ENCODE measurements at regions not wholly inside any gene's neighbourhood (a gene's known extent, or its start where the extent isn't known, plus 50 kb on each side); places are given as distances from the start of the nearest gene placed in this dataset.

DNA sequence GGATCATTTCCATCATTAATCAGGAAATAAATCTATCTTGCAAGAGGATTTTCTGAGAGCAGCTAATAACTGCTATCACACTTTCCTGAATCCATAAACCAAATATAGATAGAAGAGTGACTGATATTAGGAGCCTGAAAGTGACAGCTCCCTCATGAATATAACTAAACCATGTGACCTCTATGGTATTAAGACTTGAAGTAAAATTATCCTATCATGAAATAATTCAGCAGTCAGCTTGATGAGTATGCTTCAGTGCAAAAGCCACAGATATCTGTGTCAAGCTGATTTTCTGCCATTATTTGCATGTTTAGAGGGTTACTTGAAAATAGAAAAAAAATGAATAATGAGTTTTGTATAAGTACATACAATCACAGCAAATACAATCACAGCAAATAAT lies 80.1 kb upstream of the PPP1R3A start:
- no peaks in the 10 kb centered on the region for H3K4me1 ChIP-seq (ENCODE audit: insufficient read depth, low read length)
- no peaks in the 10 kb centered on the region for H3K9me3 ChIP-seq (ENCODE audit: low read length)
- H3K36me3 ChIP-seq (ENCODE audit: insufficient read depth, low read length), result no peaks in the 10 kb centered on the region
- no peaks in the 10 kb centered on the region for H3K27me3 ChIP-seq (ENCODE audit: insufficient read depth, low read length)
- H2AFZ ChIP-seq (ENCODE audit: low read depth, low read length), result no peak overlapping the region
- no peak overlapping the region for H3K4me3 ChIP-seq (ENCODE audit: low read length)

DNA sequence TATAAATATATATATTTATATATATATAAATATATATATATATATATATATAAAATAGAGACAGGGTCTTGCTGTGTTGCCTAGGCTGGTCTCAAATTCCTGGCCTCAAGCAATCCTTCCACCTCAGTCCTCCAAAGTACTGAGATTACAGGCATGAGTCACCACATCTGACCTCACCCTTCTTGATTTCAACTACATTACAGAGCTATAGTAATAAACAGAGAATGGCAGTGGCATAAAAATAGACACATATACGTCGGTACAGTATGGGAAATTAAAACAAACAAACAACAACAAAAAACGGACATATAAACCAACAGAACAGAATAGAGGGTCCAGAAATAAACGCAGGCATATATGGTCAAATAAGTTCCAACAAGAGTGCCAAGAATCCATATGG lies 77.6 kb upstream of the PPP1R3A start:
- H3K36me3 ChIP-seq (ENCODE audit: insufficient read depth, low read length), result no peaks in the 10 kb centered on the region
- H3K27me3 ChIP-seq (ENCODE audit: insufficient read depth, low read length), result no peaks in the 10 kb centered on the region
- H3K4me1 ChIP-seq (ENCODE audit: insufficient read depth, low read length), result no peaks in the 10 kb centered on the region
- no peak overlapping the region for H3K4me3 ChIP-seq (ENCODE audit: low read length)
- no peaks in the 10 kb centered on the region for H3K9me3 ChIP-seq (ENCODE audit: low read length)
- H2AFZ ChIP-seq (ENCODE audit: low read depth, low read length), result no peak overlapping the region

DNA sequence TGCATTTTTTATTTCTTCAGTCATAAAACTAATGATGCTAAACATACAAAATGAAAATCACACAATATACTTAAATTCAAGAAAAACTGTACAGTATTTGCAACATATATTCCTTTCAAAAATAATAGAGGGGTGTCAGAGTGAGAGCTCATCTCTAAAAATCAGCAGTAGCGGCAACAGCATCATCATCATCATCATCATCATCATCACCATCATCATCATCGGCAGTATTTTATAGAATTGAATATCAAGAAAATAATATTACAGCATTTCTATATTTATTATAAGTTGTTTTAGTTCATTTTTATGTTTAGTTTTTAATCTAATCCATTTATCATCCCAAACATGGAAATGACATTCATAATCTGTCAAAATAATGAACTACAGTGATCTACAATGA lies 67.4 kb upstream of the PPP1R3A start:
- Histone ChIP-seq H3K27me3 (ENCODE audit: insufficient read depth, low read length) (no peaks in the 10 kb centered on the region), H3K36me3 (ENCODE audit: insufficient read depth, low read length) (no peaks in the 10 kb centered on the region), H3K9me3 (ENCODE audit: low read length) (no peaks in the 10 kb centered on the region), H3K4me3 (ENCODE audit: low read length) (no peak overlapping the region), H3K4me1 (ENCODE audit: insufficient read depth, low read length) (no peaks in the 10 kb centered on the region), H2AFZ (ENCODE audit: low read depth, low read length) (no peak overlapping the region)

DNA sequence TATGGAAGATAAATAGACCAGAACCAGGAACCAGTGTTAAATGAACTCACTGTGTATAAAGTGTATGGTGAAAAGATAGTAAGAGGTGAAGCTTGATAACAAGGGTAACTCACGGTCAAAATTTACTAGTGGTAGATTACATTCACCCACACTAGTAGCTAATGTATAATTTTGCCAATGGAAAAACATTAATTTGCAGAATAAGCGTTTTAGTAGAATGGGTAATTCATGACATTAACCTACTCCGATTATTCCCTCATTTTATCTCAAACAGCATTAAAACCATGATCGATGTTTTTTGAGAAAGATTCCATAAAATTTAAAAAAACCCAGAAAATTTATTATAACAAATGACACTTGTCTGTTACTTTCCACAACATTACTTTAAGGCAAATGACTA lies 57.7 kb upstream of the PPP1R3A start:
- Histone ChIP-seq H3K4me3 (ENCODE audit: low read length) (no peak overlapping the region), H2AFZ (ENCODE audit: low read depth, low read length) (no peak overlapping the region), H3K9me3 (ENCODE audit: low read length) (no peaks in the 10 kb centered on the region), H3K36me3 (ENCODE audit: insufficient read depth, low read length) (no peaks in the 10 kb centered on the region), H3K27me3 (ENCODE audit: insufficient read depth, low read length) (no peaks in the 10 kb centered on the region), H3K4me1 (ENCODE audit: insufficient read depth, low read length) (no peaks in the 10 kb centered on the region)

DNA sequence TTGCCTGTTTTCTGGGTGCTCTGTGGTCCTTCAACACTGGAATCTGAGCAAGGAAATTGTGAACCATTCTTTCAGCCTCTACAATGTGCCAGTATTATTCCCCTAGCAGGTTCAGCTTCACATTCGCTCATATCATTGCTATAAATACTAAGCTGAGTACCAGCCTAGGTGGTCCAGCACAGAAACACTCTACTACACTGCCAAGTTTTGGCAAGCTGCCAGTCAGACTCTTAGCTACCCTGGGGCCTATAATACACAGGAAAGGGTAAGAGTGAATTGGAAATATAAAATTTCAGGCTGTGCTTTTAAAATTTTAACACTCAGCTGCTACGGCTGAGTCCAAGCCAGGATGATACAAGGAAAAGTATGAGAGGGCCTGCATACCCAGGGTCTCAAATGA lies 49.9 kb upstream of the PPP1R3A start:
- H3K9me3 ChIP-seq (ENCODE audit: low read length), result no peaks in the 10 kb centered on the region
- H3K4me3 ChIP-seq (ENCODE audit: low read length), result no peak overlapping the region
- no peak overlapping the region for H2AFZ ChIP-seq (ENCODE audit: low read depth, low read length)
- no peaks in the 10 kb centered on the region for H3K27me3 ChIP-seq (ENCODE audit: insufficient read depth, low read length)
- H3K4me1 ChIP-seq (ENCODE audit: insufficient read depth, low read length), result no peaks in the 10 kb centered on the region
- H3K36me3 ChIP-seq (ENCODE audit: insufficient read depth, low read length), result no peaks in the 10 kb centered on the region

Data from neuron (in vitro differentiated cells).